ENCODE measurements at regions not wholly inside any gene's neighbourhood (a gene's known extent, or its start where the extent isn't known, plus 50 kb on each side); places are given as distances from the start of the nearest gene placed in this dataset.

GRCh38 chr10:112071596-112072133 lies 111.9 kb downstream of the GPAM start:
- Histone ChIP-seq H2BK15ac (ENCODE audit: low read length) (no peak overlapping the region), H4K5ac (ENCODE audit: insufficient read length, low read depth, low read length) (no peak overlapping the region), H3K79me1 (ENCODE audit: low read depth, low read length) (no peaks in the 10 kb centered on the region), H3K4ac (replicated peaks; ENCODE audit: insufficient read length, low read depth, low read length) (no peak overlapping the region), H2AFZ (ENCODE audit: low read length) (no peak overlapping the region), H3K9me3 (ENCODE audit: insufficient read depth in 2 of 2, low read depth in 1 of 2, low read length in 1 of 2) (no peaks in the 10 kb centered on the region), H2BK12ac (ENCODE audit: low read depth, low read length) (no peak overlapping the region), H4K8ac (ENCODE audit: extremely low read depth, insufficient read depth, low read length) (no peak overlapping the region), H3K4me3 (ENCODE audit: extremely low read depth in 1 of 4, insufficient read depth in 2 of 4, low read depth in 3 of 4, low read length in 4 of 4) (no peak overlapping the region), H3K23ac (ENCODE audit: insufficient read length) (no peak overlapping the region), H3K9ac (replicated peaks in 1 of 4; ENCODE audit: extremely low read depth in 1 of 4, low read depth in 3 of 4, low read length in 3 of 4) (no peak overlapping the region), H2BK20ac (ENCODE audit: low read length) (no peak overlapping the region), H3K36me3 (ENCODE audit: control insufficient read depth in 2 of 4, insufficient read depth in 4 of 4, low read length in 3 of 4) (no peaks in the 10 kb centered on the region), H4K20me1 (replicated peaks in 1 of 2; ENCODE audit: control insufficient read depth in 1 of 2, insufficient read depth in 2 of 2, low read length in 2 of 2) (no peaks in the 10 kb centered on the region), H4K91ac (replicated peaks; ENCODE audit: insufficient read length, low read length) (no peak overlapping the region), H3K4me1 (replicated peaks in 1 of 4; ENCODE audit: control insufficient read depth in 3 of 4, insufficient read depth in 4 of 4, low read length in 3 of 4) (no peaks in the 10 kb centered on the region), H2BK120ac (replicated peaks; ENCODE audit: low read depth, low read length) (no peak overlapping the region), H3K18ac (ENCODE audit: extremely low read depth, low read length) (no peak overlapping the region), H3K27ac (ENCODE audit: low read depth, low read length) (no peak overlapping the region), H2AK5ac (ENCODE audit: low read depth, low read length) (no peak overlapping the region), H3K27me3 (replicated peaks in 1 of 4; ENCODE audit: control insufficient read depth in 3 of 4, extremely low read depth in 1 of 4, insufficient read depth in 3 of 4, low read length in 3 of 4) (no peaks in the 10 kb centered on the region), H3K4me2 (ENCODE audit: insufficient read depth in 1 of 2, low read depth in 2 of 2, low read length in 2 of 2) (no peak overlapping the region), H3K56ac (replicated peaks; ENCODE audit: insufficient read length, low read depth, low read length) (no peak overlapping the region), H3K23me2 (ENCODE audit: low read depth, low read length) (no peaks in the 10 kb centered on the region), H3K14ac (ENCODE audit: insufficient read length) (no peak overlapping the region), H2BK5ac (ENCODE audit: low read depth, low read length) (no peak overlapping the region), H3K79me2 (ENCODE audit: control insufficient read depth in 1 of 2, insufficient read depth in 2 of 2, low read length in 2 of 2) (no peaks in the 10 kb centered on the region)
- ChIA-PET CTCF (ENCODE audit: partially characterized antibody) (interaction anchor here (0.7 to 1.9 kb wide), 2 partner anchors 35 to 65 kb away, joined by 3 to 7 read pairs; no protein-coding TSS in a partner anchor), POLR2A (ENCODE audit: partially characterized antibody) (no interaction called here)
- WGBS, 2 experiments (ENCODE audit: extremely low coverage in 1 of 2, insufficient coverage in 1 of 2, insufficient read length in 1 of 2, insufficient replicate concordance in 2 of 2, low coverage in 1 of 2, low lambda C conversion rate in 2 of 2, missing lambda C conversion rate in 1 of 2) = 83% methylated on average over 2 of the region's 2 CpGs; no CpG with 5 or more reads in 1 of the 2 experiments
- TF ChIP-seq POLR2A (IDR thresholded peaks at IDR 0.05; ENCODE audit: control extremely low read depth in 1 of 2, low read depth in 2 of 2, low read length in 2 of 2) (no peak), TEAD4 (IDR thresholded peaks at IDR 0.05; ENCODE audit: low read depth, low read length) (no peak), CTCF (IDR thresholded peaks at IDR 0.05; ENCODE audit: control extremely low read depth in 1 of 3, insufficient read depth in 1 of 3, low read depth in 1 of 3, low read length in 3 of 3) (no peak), RBBP5 (IDR thresholded peaks at IDR 0.05; ENCODE audit: borderline replicate concordance, low read depth, low read length) (no peak), SIX5 (IDR thresholded peaks at IDR 0.05; ENCODE audit: low read depth, low read length) (no peak), SAP30 (IDR thresholded peaks at IDR 0.05; ENCODE audit: insufficient read depth, insufficient replicate concordance, low read length) (no peak), CBX5 (IDR thresholded peaks at IDR 0.05; ENCODE audit: low read depth, low read length) (no peak), ATF2 (IDR thresholded peaks at IDR 0.05; ENCODE audit: low read length) (no peak)
- FAIRE-seq (no peak), DNase-seq (ENCODE audit: low read depth in 1 of 2, low spot score in 2 of 2) (no peak)

Measured in H1 (cell line).